ENCODE measurements at regions not wholly inside any gene's neighbourhood (a gene's known extent, or its start where the extent isn't known, plus 50 kb on each side); places are given as distances from the start of the nearest gene placed in this dataset.
A peak's percentile ranks its signal among the peaks of the same experiment; 100 is the strongest.
"Not testable (repeated sequence)": the region's sequence is repeated elsewhere in the genome, so short reads cannot be mapped to it uniquely, and the experiment has no call there.

- H3K4me1 ChIP-seq (replicated peaks in 1 of 4; ENCODE audit: control insufficient read depth in 3 of 4, insufficient read depth in 4 of 4, low read length in 3 of 4); H4K8ac ChIP-seq (ENCODE audit: extremely low read depth, insufficient read depth, low read length); H3K79me2 ChIP-seq (ENCODE audit: control insufficient read depth in 1 of 2, insufficient read depth in 2 of 2, low read length in 2 of 2); H3K14ac ChIP-seq (ENCODE audit: insufficient read length); H2BK120ac ChIP-seq (replicated peaks; ENCODE audit: low read depth, low read length); H2AFZ ChIP-seq (ENCODE audit: low read length); H3K36me3 ChIP-seq (ENCODE audit: control insufficient read depth in 2 of 4, insufficient read depth in 4 of 4, low read length in 3 of 4); DNase-seq (ENCODE audit: low read depth in 1 of 2, low spot score in 2 of 2); H3K79me1 ChIP-seq (ENCODE audit: low read depth, low read length); H3K18ac ChIP-seq (ENCODE audit: extremely low read depth, low read length); FAIRE-seq; H3K9ac ChIP-seq (replicated peaks in 1 of 4; ENCODE audit: extremely low read depth in 1 of 4, low read depth in 3 of 4, low read length in 3 of 4); POLR2A ChIA-PET (ENCODE audit: partially characterized antibody); H2BK5ac ChIP-seq (ENCODE audit: low read depth, low read length); CTCF ChIA-PET (ENCODE audit: partially characterized antibody); H2BK12ac ChIP-seq (ENCODE audit: low read depth, low read length); H4K91ac ChIP-seq (replicated peaks; ENCODE audit: insufficient read length, low read length); H3K9me3 ChIP-seq (ENCODE audit: insufficient read depth in 2 of 2, low read depth in 1 of 2, low read length in 1 of 2); H3K4ac ChIP-seq (replicated peaks; ENCODE audit: insufficient read length, low read depth, low read length); H3K23me2 ChIP-seq (ENCODE audit: low read depth, low read length); H3K27ac ChIP-seq (ENCODE audit: low read depth, low read length); H4K20me1 ChIP-seq (replicated peaks in 1 of 2; ENCODE audit: control insufficient read depth in 1 of 2, insufficient read depth in 2 of 2, low read length in 2 of 2); H3K23ac ChIP-seq (ENCODE audit: insufficient read length); H2BK15ac ChIP-seq (ENCODE audit: low read length); H2AK5ac ChIP-seq (ENCODE audit: low read depth, low read length); H2BK20ac ChIP-seq (ENCODE audit: low read length); H4K5ac ChIP-seq (ENCODE audit: insufficient read length, low read depth, low read length); H3K4me3 ChIP-seq (ENCODE audit: extremely low read depth in 1 of 4, insufficient read depth in 2 of 4, low read depth in 3 of 4, low read length in 4 of 4); H3K56ac ChIP-seq (replicated peaks; ENCODE audit: insufficient read length, low read depth, low read length): not testable (repeated sequence)
- Histone ChIP-seq H3K27me3 (replicated peaks in 1 of 4; ENCODE audit: control insufficient read depth in 3 of 4, extremely low read depth in 1 of 4, insufficient read depth in 3 of 4, low read length in 3 of 4) (peaks cover 19 to 64% (median 38%) of the 10 kb centered on the region in 4 experiments), H3K4me2 (ENCODE audit: insufficient read depth in 1 of 2, low read depth in 2 of 2, low read length in 2 of 2) (peak overlapping the region in 1 of 2 experiments; percentile 38; a peak in 1 of 4 replicates)
- TF ChIP-seq RNF2 (IDR thresholded peaks at IDR 0.05; ENCODE audit: borderline replicate concordance, low read depth, low read length, missing control alignments, poor library complexity, severe bottlenecking) (peak; percentile 54), EZH2 (IDR thresholded peaks at IDR 0.05; ENCODE audit: low read depth, low read length, severe bottlenecking) (peak; percentile 72), SUZ12 (IDR thresholded peaks at IDR 0.05; ENCODE audit: low read length) (peak; percentile 54; the same call in 1 of the 2 replicates)
- 24% methylated on average over 20 of the region's 33 CpGs; no CpG with 5 or more reads in 1 of the 2 experiments for WGBS, 2 experiments (ENCODE audit: extremely low coverage in 1 of 2, insufficient coverage in 1 of 2, insufficient read length in 1 of 2, insufficient replicate concordance in 2 of 2, low coverage in 1 of 2, low lambda C conversion rate in 2 of 2, missing lambda C conversion rate in 1 of 2)
Observed at GRCh38 chr9:62833323-62834200, 1643.7 kb downstream of the SPATA31A7 start.
